ENCODE measurements at regions not wholly inside any gene's neighbourhood (a gene's known extent, or its start where the extent isn't known, plus 50 kb on each side); places are given as distances from the start of the nearest gene placed in this dataset.

GRCh38 chr7:34315032-34315431 lies 343.0 kb upstream of the NPSR1 start:
- H3K4me3 Mint-ChIP-seq (ENCODE audit: low read depth, unreplicated experiment): no peak overlapping the region
- no peaks in the 10 kb centered on the region for H3K4me1 Mint-ChIP-seq (ENCODE audit: low read depth, unreplicated experiment)
- no peak overlapping the region for H3K27ac Mint-ChIP-seq (ENCODE audit: unreplicated experiment)
- H3K9me3 Mint-ChIP-seq (ENCODE audit: low read depth, unreplicated experiment): peaks cover 3% of the 10 kb centered on the region
- CTCF ChIA-PET: interaction anchor here (0.7 kb wide), 1 partner anchor 38 kb away, joined by 7 read pairs; no protein-coding TSS in a partner anchor
- TF ChIP-seq, protein P1, sequence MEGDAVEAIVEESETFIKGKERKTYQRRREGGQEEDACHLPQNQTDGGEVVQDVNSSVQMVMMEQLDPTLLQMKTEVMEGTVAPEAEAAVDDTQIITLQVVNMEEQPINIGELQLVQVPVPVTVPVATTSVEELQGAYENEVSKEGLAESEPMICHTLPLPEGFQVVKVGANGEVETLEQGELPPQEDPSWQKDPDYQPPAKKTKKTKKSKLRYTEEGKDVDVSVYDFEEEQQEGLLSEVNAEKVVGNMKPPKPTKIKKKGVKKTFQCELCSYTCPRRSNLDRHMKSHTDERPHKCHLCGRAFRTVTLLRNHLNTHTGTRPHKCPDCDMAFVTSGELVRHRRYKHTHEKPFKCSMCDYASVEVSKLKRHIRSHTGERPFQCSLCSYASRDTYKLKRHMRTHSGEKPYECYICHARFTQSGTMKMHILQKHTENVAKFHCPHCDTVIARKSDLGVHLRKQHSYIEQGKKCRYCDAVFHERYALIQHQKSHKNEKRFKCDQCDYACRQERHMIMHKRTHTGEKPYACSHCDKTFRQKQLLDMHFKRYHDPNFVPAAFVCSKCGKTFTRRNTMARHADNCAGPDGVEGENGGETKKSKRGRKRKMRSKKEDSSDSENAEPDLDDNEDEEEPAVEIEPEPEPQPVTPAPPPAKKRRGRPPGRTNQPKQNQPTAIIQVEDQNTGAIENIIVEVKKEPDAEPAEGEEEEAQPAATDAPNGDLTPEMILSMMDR (IDR thresholded peaks at IDR 0.05; ENCODE audit: unreplicated experiment): no peak
- no peaks in the 10 kb centered on the region for H3K27me3 Mint-ChIP-seq (ENCODE audit: unreplicated experiment)
- DNase-seq: no peak
- no TSS peak for BruUV-seq (replicated peaks)
- intact Hi-C loops (cut with micrococcal nuclease; ENCODE audit: unreplicated experiment): no loop called here
- H3K36me3 Mint-ChIP-seq (ENCODE audit: insufficient read depth, unreplicated experiment): no peaks in the 10 kb centered on the region

GRCh38 chr7:34317039-34317438 lies 341.0 kb upstream of the NPSR1 start:
- CTCF ChIA-PET: no interaction called here
- intact Hi-C loops (cut with micrococcal nuclease; ENCODE audit: unreplicated experiment): no loop called here
- Mint-ChIP-seq H3K27ac (ENCODE audit: unreplicated experiment) (no peak overlapping the region), H3K4me1 (ENCODE audit: low read depth, unreplicated experiment) (peaks cover 13% of the 10 kb centered on the region), H3K36me3 (ENCODE audit: insufficient read depth, unreplicated experiment) (no peaks in the 10 kb centered on the region), H3K4me3 (ENCODE audit: low read depth, unreplicated experiment) (no peak overlapping the region), H3K9me3 (ENCODE audit: low read depth, unreplicated experiment) (peaks cover 3% of the 10 kb centered on the region), H3K27me3 (ENCODE audit: unreplicated experiment) (no peaks in the 10 kb centered on the region)
- no TSS peak for BruUV-seq (replicated peaks)
- TF ChIP-seq, protein P1 (IDR thresholded peaks at IDR 0.05; ENCODE audit: unreplicated experiment): no peak
- DNase-seq: no peak

DNA sequence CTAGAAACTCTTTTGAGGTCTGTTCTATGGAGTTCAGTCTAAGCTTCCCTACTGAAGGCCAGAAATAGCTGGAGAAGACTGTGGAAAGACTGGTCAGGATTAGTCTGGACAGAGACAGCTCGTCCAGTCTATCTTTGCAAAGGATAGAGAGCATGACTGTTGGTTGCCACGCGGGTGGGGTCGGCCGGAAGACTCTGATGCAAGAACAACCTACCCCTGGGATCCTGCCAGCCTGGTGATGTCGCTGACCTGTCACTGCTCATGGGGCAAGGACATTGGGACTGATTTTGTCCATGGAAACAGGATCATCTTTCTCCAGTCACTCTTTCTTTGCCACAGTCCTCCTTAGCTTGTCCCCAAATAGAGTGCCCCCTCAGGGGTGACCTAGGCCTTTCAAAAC lies 337.6 kb upstream of the NPSR1 start:
- H3K27me3 Mint-ChIP-seq (ENCODE audit: unreplicated experiment): no peaks in the 10 kb centered on the region
- DNase-seq: no peak
- no peak overlapping the region for H3K27ac Mint-ChIP-seq (ENCODE audit: unreplicated experiment)
- intact Hi-C loops (cut with micrococcal nuclease; ENCODE audit: unreplicated experiment): no loop called here
- CTCF ChIA-PET: interaction anchor here (0.6 to 3.6 kb wide), 19 partner anchors 10 to 715 kb away, joined by 3 to 42 read pairs (median 5); no protein-coding TSS in a partner anchor
- H3K36me3 Mint-ChIP-seq (ENCODE audit: insufficient read depth, unreplicated experiment): no peaks in the 10 kb centered on the region
- no peaks in the 10 kb centered on the region for H3K9me3 Mint-ChIP-seq (ENCODE audit: low read depth, unreplicated experiment)
- TF ChIP-seq, protein P1 (IDR thresholded peaks at IDR 0.05; ENCODE audit: unreplicated experiment): no peak
- H3K4me3 Mint-ChIP-seq (ENCODE audit: low read depth, unreplicated experiment): no peak overlapping the region
- BruUV-seq (replicated peaks): no TSS peak
- H3K4me1 Mint-ChIP-seq (ENCODE audit: low read depth, unreplicated experiment): peaks cover 15% of the 10 kb centered on the region

DNA sequence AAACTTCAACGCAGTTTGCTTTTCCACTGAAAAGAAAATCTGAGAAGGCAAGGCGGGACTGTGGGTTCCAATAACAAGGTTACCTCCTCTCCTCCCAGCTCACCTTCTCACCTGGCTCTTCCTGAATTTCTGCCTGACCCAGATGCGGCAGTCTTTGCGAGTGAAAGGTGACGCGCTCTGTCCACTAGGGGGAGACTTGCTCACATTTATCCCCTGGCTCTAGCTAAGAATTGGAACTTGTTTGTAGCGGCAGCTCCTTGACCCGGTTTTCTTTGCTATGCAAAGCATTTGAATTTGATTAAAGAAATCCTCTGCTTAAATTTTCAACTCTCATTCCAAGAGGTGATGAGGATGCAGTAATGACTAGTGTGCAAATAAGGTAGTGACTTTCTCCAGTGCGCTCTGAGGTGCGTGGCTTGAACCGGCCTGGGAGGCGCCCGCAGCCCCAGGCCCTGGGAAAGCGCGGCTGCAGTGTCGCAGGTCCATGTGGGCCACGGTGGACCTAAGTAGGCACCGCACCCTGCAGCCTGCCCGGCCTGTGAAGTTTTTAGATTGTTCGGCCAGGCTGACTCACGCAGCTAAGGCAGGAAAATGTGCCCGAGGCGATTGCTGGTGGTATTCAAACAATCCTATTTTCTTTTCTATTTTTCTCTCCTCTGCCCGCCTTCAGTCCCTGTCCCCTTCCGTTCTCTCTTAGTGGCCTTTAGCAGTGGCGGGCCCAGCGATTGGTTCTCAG lies 336.9 kb upstream of the NPSR1 start:
- peak; percentile 83 for DNase-seq
- Mint-ChIP-seq H3K27me3 (ENCODE audit: unreplicated experiment) (no peaks in the 10 kb centered on the region), H3K36me3 (ENCODE audit: insufficient read depth, unreplicated experiment) (no peaks in the 10 kb centered on the region), H3K4me1 (ENCODE audit: low read depth, unreplicated experiment) (peaks cover 15% of the 10 kb centered on the region), H3K9me3 (ENCODE audit: low read depth, unreplicated experiment) (no peaks in the 10 kb centered on the region), H3K4me3 (ENCODE audit: low read depth, unreplicated experiment) (peak overlapping the region; percentile 56), H3K27ac (ENCODE audit: unreplicated experiment) (peak overlapping the region; percentile 40)
- TF ChIP-seq, protein P1 (IDR thresholded peaks at IDR 0.05; ENCODE audit: unreplicated experiment): peak; percentile 97
- CTCF ChIA-PET: interaction anchor here (0.6 to 3.6 kb wide), 19 partner anchors 9 to 715 kb away, joined by 3 to 42 read pairs (median 5); no protein-coding TSS in a partner anchor
- intact Hi-C loops (cut with micrococcal nuclease; ENCODE audit: unreplicated experiment): loop anchor here (1.0 kb wide), 2 partner anchors 109 to 276 kb away; no protein-coding TSS in a partner anchor
- no TSS peak for BruUV-seq (replicated peaks)

Data from Calu3 (cell line).